T-cell (primary cell): ENCODE measurements at regions not wholly inside any gene's neighbourhood (a gene's known extent, or its start where the extent isn't known, plus 50 kb on each side); places are given as distances from the start of the nearest gene placed in this dataset.

Source experiments
- ATAC-seq, 4 experiments: fragments of 200-7000 bp in 3 of 4; fragments of 150-1000 bp in 1 of 4; cut with Tn5 transposase; replicated peaks in 1 of 4; 1 replicate in 3 of 4; 2 replicates in 1 of 4; pipeline ENCODE4 v1.10.0; 2021; ENCODE audit warnings: moderate library complexity in 3 of 4, mild to moderate bottlenecking in 2 of 4, moderate number of reproducible peaks in 1 of 4
- CTCF ChIA-PET, 2 donors: fragments of 300-600 bp; sonication (Branson Sonifier 250); formaldehyde crosslinking; loops; one replicate each; lab custom pipeline; 2022; ENCODE audit warnings: antibody characterized with exemption in 2 of 2; lab: Charles Lee
- POLR2A ChIA-PET, 2 donors: fragments of 300-600 bp; sonication (Branson Sonifier 250); formaldehyde crosslinking; loops; one replicate each; lab custom pipeline; 2022; ENCODE audit warnings: antibody characterized with exemption in 2 of 2; lab: Charles Lee
- DNase-seq, 35 experiments: peaks; one replicate each; pipeline versions ENCODE4 v3.0.0 to v3.0.0-alpha.2; 2013 to 2023
- H3K27ac ChIP-seq: one replicate; pipeline ENCODE4 v1.5.1; 2013; ENCODE audit warnings: low read length
- H3K27me3 ChIP-seq, 2 experiments: replicated peaks in 1 of 2; 1 replicate in 1 of 2; 2 replicates in 1 of 2; pipeline versions ENCODE4 v1.6.1 to v1.7.0; 2013; ENCODE audit warnings: low read length in 1 of 2, mixed read lengths in 1 of 2; ENCODE audit not compliant: control insufficient read depth in 2 of 2, insufficient read depth in 2 of 2; ENCODE audit errors: extremely low read depth in 1 of 2
- H3K36me3 ChIP-seq, 2 donors: 1 replicate in 1 of 2; 2 replicates in 1 of 2; pipeline versions ENCODE4 v1.6.1 to v1.7.0; 2013; ENCODE audit warnings: low read length in 1 of 2; ENCODE audit not compliant: control insufficient read depth in 2 of 2, insufficient read depth in 1 of 2; ENCODE audit errors: extremely low read depth in 1 of 2
- H3K4me1 ChIP-seq, 2 experiments: 1 replicate in 1 of 2; 2 replicates in 1 of 2; pipeline versions ENCODE4 v1.6.1 to v1.7.0; 2013; ENCODE audit warnings: low read length in 2 of 2, mixed read lengths in 1 of 2; ENCODE audit not compliant: insufficient read depth in 2 of 2, control insufficient read depth in 1 of 2; ENCODE audit errors: extremely low read depth in 1 of 2
- H3K4me3 ChIP-seq, 2 donors: 1 replicate in 1 of 2; 2 replicates in 1 of 2; pipeline versions ENCODE4 v1.5.1 to v1.7.0; 2013; ENCODE audit warnings: mild to moderate bottlenecking in 2 of 2, low read length in 1 of 2, moderate library complexity in 1 of 2; ENCODE audit not compliant: control insufficient read depth in 1 of 2; ENCODE audit errors: extremely low read depth in 1 of 2
- H3K9me3 ChIP-seq: 2 replicates; pipeline ENCODE4 v1.7.0; 2013
- H3K27ac Mint-ChIP-seq, 2 donors: one replicate each; pipeline ENCODE4 v1.8.0; 2020 to 2021; ENCODE audit warnings: mild to moderate bottlenecking in 2 of 2, mixed read lengths in 2 of 2
- H3K27me3 Mint-ChIP-seq, 2 donors: one replicate each; pipeline ENCODE4 v1.8.0; 2021 to 2022; ENCODE audit warnings: mixed read lengths in 2 of 2
- H3K36me3 Mint-ChIP-seq: one replicate; pipeline ENCODE4 v1.8.0; 2021; ENCODE audit warnings: mixed read lengths
- H3K4me1 Mint-ChIP-seq, 3 donors: one replicate each; pipeline ENCODE4 v1.8.0; 2020 to 2022; ENCODE audit warnings: mixed read lengths in 3 of 3, mild to moderate bottlenecking in 1 of 3
- H3K4me3 Mint-ChIP-seq, 3 donors: one replicate each; pipeline ENCODE4 v1.8.0; 2020 to 2022; ENCODE audit warnings: mild to moderate bottlenecking in 3 of 3, mixed read lengths in 3 of 3, moderate library complexity in 3 of 3
- H3K9me3 Mint-ChIP-seq, 3 donors: one replicate each; pipeline ENCODE4 v1.8.0; 2020 to 2022; ENCODE audit warnings: mixed read lengths in 3 of 3
- whole genome bisulfite sequencing: methylation state at CpG from one replicate; pipeline ENCODE4 v1.1.5; 2013; ENCODE audit warnings: missing lambda C conversion rate; ENCODE audit not compliant: insufficient coverage; 5-methylcytosine and 5-hydroxymethylcytosine counted together

GRCh38 chr16:73412416-73412815, 364.5 kb upstream of the ZFHX3 start:
- no peak overlapping the region for H3K4me3 ChIP-seq
- H3K27me3 Mint-ChIP-seq = peaks cover 0 to 3% of the 10 kb centered on the region in 2 donors
- peaks cover 0 to 10% (median 4%) of the 10 kb centered on the region in 3 donors for H3K9me3 Mint-ChIP-seq
- peaks cover 0 to 2% of the 10 kb centered on the region in 2 experiments for H3K27me3 ChIP-seq
- H3K27ac Mint-ChIP-seq = no peak overlapping the region
- H3K27ac ChIP-seq = no peak overlapping the region
- POLR2A ChIA-PET = no interaction called here
- H3K4me1 Mint-ChIP-seq = no peaks in the 10 kb centered on the region
- no peaks in the 10 kb centered on the region for H3K4me1 ChIP-seq
- CTCF ChIA-PET = no interaction called here
- DNase-seq (no peak), ATAC-seq (no peak)
- no peaks in the 10 kb centered on the region for H3K9me3 ChIP-seq
- WGBS = 60% methylated on average over 1 of the region's 7 CpGs
- no peaks in the 10 kb centered on the region for H3K36me3 Mint-ChIP-seq
- no peaks in the 10 kb centered on the region for H3K36me3 ChIP-seq
- no peak overlapping the region for H3K4me3 Mint-ChIP-seq

- no peaks in the 10 kb centered on the region for H3K4me1 ChIP-seq
- POLR2A ChIA-PET = no interaction called here
- DNase-seq (no peak), ATAC-seq (no peak)
- peaks cover 0 to 2% of the 10 kb centered on the region in 2 experiments for H3K27me3 ChIP-seq
- no peak overlapping the region for H3K27ac ChIP-seq
- Mint-ChIP-seq H3K36me3 (no peaks in the 10 kb centered on the region), H3K27ac (no peak overlapping the region), H3K27me3 (peaks cover 0 to 3% of the 10 kb centered on the region in 2 donors), H3K9me3 (peaks cover 0 to 10% (median 4%) of the 10 kb centered on the region in 3 donors), H3K4me1 (no peaks in the 10 kb centered on the region), H3K4me3 (no peak overlapping the region)
- H3K4me3 ChIP-seq = no peak overlapping the region
- no peaks in the 10 kb centered on the region for H3K9me3 ChIP-seq
- WGBS = 96% methylated on average over 4 of the region's 6 CpGs
- no peaks in the 10 kb centered on the region for H3K36me3 ChIP-seq
- CTCF ChIA-PET = no interaction called here
Measured at GRCh38 chr16:73408716-73409115, 360.8 kb upstream of the ZFHX3 start.

GRCh38 chr16:73408311-73408710, 360.4 kb upstream of the ZFHX3 start:
- Mint-ChIP-seq H3K27ac (no peak overlapping the region), H3K4me3 (no peak overlapping the region), H3K4me1 (no peaks in the 10 kb centered on the region), H3K27me3 (peaks cover 0 to 3% of the 10 kb centered on the region in 2 donors), H3K9me3 (peaks cover 0 to 6% (median 4%) of the 10 kb centered on the region in 3 donors), H3K36me3 (no peaks in the 10 kb centered on the region)
- 65% methylated on average over 6 of the region's 7 CpGs for WGBS
- Histone ChIP-seq H3K4me1 (no peaks in the 10 kb centered on the region), H3K4me3 (no peak overlapping the region), H3K27ac (no peak overlapping the region), H3K36me3 (no peaks in the 10 kb centered on the region), H3K27me3 (peaks cover 0 to 2% of the 10 kb centered on the region in 2 experiments), H3K9me3 (no peaks in the 10 kb centered on the region)
- DNase-seq (no peak), ATAC-seq (no peak)
- CTCF ChIA-PET = no interaction called here
- POLR2A ChIA-PET = no interaction called here

GRCh38 chr16:73405851-73406250, 357.9 kb upstream of the ZFHX3 start:
- no peak overlapping the region for H3K4me3 ChIP-seq
- H3K9me3 ChIP-seq = no peaks in the 10 kb centered on the region
- 94% methylated on average over 7 of the region's 11 CpGs for WGBS
- H3K36me3 ChIP-seq = no peaks in the 10 kb centered on the region
- ATAC-seq = no peak
- peaks cover 0 to 2% of the 10 kb centered on the region in 2 experiments for H3K27me3 ChIP-seq
- Mint-ChIP-seq H3K4me1 (no peaks in the 10 kb centered on the region), H3K27me3 (peaks cover 1 to 6% of the 10 kb centered on the region in 2 donors), H3K9me3 (peaks cover 0 to 4% (median 0%) of the 10 kb centered on the region in 3 donors), H3K27ac (no peak overlapping the region), H3K4me3 (no peak overlapping the region), H3K36me3 (no peaks in the 10 kb centered on the region)
- H3K27ac ChIP-seq = no peak overlapping the region
- ChIA-PET CTCF (no interaction called here), POLR2A (no interaction called here)
- no peaks in the 10 kb centered on the region for H3K4me1 ChIP-seq
- no peak for DNase-seq

GRCh38 chr16:73404001-73404400, 356.1 kb upstream of the ZFHX3 start:
- H3K27ac ChIP-seq = no peak overlapping the region
- no peaks in the 10 kb centered on the region for H3K9me3 ChIP-seq
- ChIA-PET POLR2A (no interaction called here), CTCF (no interaction called here)
- no peaks in the 10 kb centered on the region for H3K36me3 ChIP-seq
- no peak overlapping the region for H3K4me3 ChIP-seq
- ATAC-seq (no peak), DNase-seq (no peak)
- H3K27me3 ChIP-seq = peaks cover 0 to 2% of the 10 kb centered on the region in 2 experiments
- Mint-ChIP-seq H3K27me3 (peaks cover 1 to 3% of the 10 kb centered on the region in 2 donors), H3K4me1 (no peaks in the 10 kb centered on the region), H3K9me3 (peaks cover 0 to 4% (median 0%) of the 10 kb centered on the region in 3 donors), H3K4me3 (no peak overlapping the region), H3K27ac (no peak overlapping the region), H3K36me3 (no peaks in the 10 kb centered on the region)
- no peaks in the 10 kb centered on the region for H3K4me1 ChIP-seq

- WGBS = 94% methylated on average over 8 of the region's 12 CpGs
- ATAC-seq = no peak
- Histone ChIP-seq H3K4me1 (no peaks in the 10 kb centered on the region), H3K4me3 (no peak overlapping the region), H3K27me3 (no peaks in the 10 kb centered on the region), H3K36me3 (no peaks in the 10 kb centered on the region), H3K27ac (no peak overlapping the region), H3K9me3 (no peaks in the 10 kb centered on the region)
- ChIA-PET POLR2A (no interaction called here), CTCF (no interaction called here)
- Mint-ChIP-seq H3K27ac (no peak overlapping the region), H3K4me3 (no peak overlapping the region), H3K4me1 (no peaks in the 10 kb centered on the region), H3K36me3 (no peaks in the 10 kb centered on the region), H3K9me3 (peaks cover 0 to 4% (median 0%) of the 10 kb centered on the region in 3 donors), H3K27me3 (peaks cover 1 to 3% of the 10 kb centered on the region in 2 donors)
- DNase-seq = no peak
Measured at GRCh38 chr16:73403291-73403690, 355.4 kb upstream of the ZFHX3 start.

- Mint-ChIP-seq H3K36me3 (no peaks in the 10 kb centered on the region), H3K4me3 (no peak overlapping the region), H3K4me1 (no peaks in the 10 kb centered on the region), H3K27ac (no peak overlapping the region), H3K9me3 (peaks cover 0 to 10% (median 5%) of the 10 kb centered on the region in 3 donors), H3K27me3 (peaks cover 1 to 8% of the 10 kb centered on the region in 2 donors)
- Histone ChIP-seq H3K27me3 (no peaks in the 10 kb centered on the region), H3K27ac (no peak overlapping the region), H3K36me3 (no peaks in the 10 kb centered on the region), H3K4me1 (no peaks in the 10 kb centered on the region), H3K9me3 (no peaks in the 10 kb centered on the region), H3K4me3 (no peak overlapping the region)
- DNase-seq (no peak), ATAC-seq (no peak)
- WGBS = 98% methylated on average over 6 of the region's 10 CpGs
- ChIA-PET POLR2A (no interaction called here), CTCF (no interaction called here)
Measured at GRCh38 chr16:73400951-73401350, 353.0 kb upstream of the ZFHX3 start.
